PC-9 (cell line): ENCODE measurements at regions not wholly inside any gene's neighbourhood (a gene's known extent, or its start where the extent isn't known, plus 50 kb on each side); places are given as distances from the start of the nearest gene placed in this dataset.

Experiments used
- BruUV-seq: library from RNA; stranded (reverse); fragments of 400-500 nt; replicated peaks from 2 replicates; lab custom pipeline; 2021; lab: Mats Ljungman, UMichigan
- CTCF ChIA-PET: fragments of 300-600 bp; sonication (Branson Sonifier 250); formaldehyde crosslinking; loops from one replicate; lab custom pipeline; 2022; ENCODE audit warnings: antibody characterized with exemption; lab: Charles Lee
- POLR2A ChIA-PET: fragments of 300-600 bp; sonication (Branson Sonifier 250); formaldehyde crosslinking; loops from one replicate; lab custom pipeline; 2022; ENCODE audit warnings: antibody characterized with exemption; ENCODE audit not compliant: unreplicated experiment; lab: Charles Lee
- DNase-seq, 2 experiments: peaks; one replicate each; pipeline versions ENCODE4 v3.0.0 to v3.0.0-alpha.2; 2015 to 2022; ENCODE audit warnings: mixed read lengths in 1 of 2
- H2AFZ ChIP-seq: fragments of 200-600 bp; sonication (generic); 2 replicates; pipeline ENCODE4 v1.8.1; 2017; ENCODE audit warnings: antibody characterized with exemption
- H3F3A ChIP-seq: fragments of 200-600 bp; sonication (generic); 2 replicates; pipeline ENCODE4 v1.8.1; 2017; ENCODE audit warnings: antibody characterized with exemption, mild to moderate bottlenecking, low read depth; ENCODE audit not compliant: insufficient read depth
- H3K27ac ChIP-seq: fragments of 200-600 bp; sonication (generic); 2 replicates; pipeline ENCODE4 v1.6.1; 2016; ENCODE audit warnings: mixed run types
- H3K27me3 ChIP-seq: fragments of 200-600 bp; sonication (generic); 2 replicates; pipeline ENCODE4 v1.6.1; 2016; ENCODE audit warnings: low read depth, mixed run types; ENCODE audit not compliant: insufficient read depth
- H3K36me3 ChIP-seq: fragments of 200-600 bp; sonication (generic); 2 replicates; pipeline ENCODE4 v1.6.1; 2016; ENCODE audit warnings: low read depth, mixed run types
- H3K4me1 ChIP-seq: fragments of 200-600 bp; sonication (generic); replicated peaks from 2 replicates; pipeline ENCODE4 v1.6.1; 2016; ENCODE audit warnings: mixed run types; ENCODE audit not compliant: insufficient read depth
- H3K4me2 ChIP-seq: fragments of 200-600 bp; sonication (generic); 2 replicates; pipeline ENCODE4 v1.6.1; 2017; ENCODE audit warnings: mixed run types
- H3K4me3 ChIP-seq: fragments of 200-600 bp; sonication (generic); 2 replicates; pipeline ENCODE4 v1.6.1; 2016; ENCODE audit warnings: mixed run types
- H3K79me2 ChIP-seq: fragments of 200-600 bp; sonication (generic); 2 replicates; pipeline ENCODE4 v1.6.1; 2017; ENCODE audit warnings: low read depth, mixed run types
- H3K9me2 ChIP-seq: fragments of 200-600 bp; sonication (generic); 2 replicates; pipeline ENCODE4 v1.8.1; 2017; ENCODE audit warnings: mild to moderate bottlenecking; ENCODE audit not compliant: insufficient read depth
- H3K9me3 ChIP-seq: fragments of 200-600 bp; sonication (generic); 2 replicates; pipeline ENCODE4 v1.8.1; 2016; ENCODE audit warnings: low read depth; ENCODE audit not compliant: insufficient read depth
- H4K20me1 ChIP-seq: fragments of 200-600 bp; sonication (generic); 2 replicates; pipeline ENCODE4 v1.8.1; 2017; ENCODE audit not compliant: insufficient read depth
- CTCF ChIP-seq: fragments of 200-600 bp; sonication (generic); conservative IDR thresholded peaks from 2 replicates; pipeline ENCODE4 v1.6.1; 2017; ENCODE audit warnings: mixed run types, antibody characterized with exemption, mild to moderate bottlenecking, moderate library complexity
- EZH2 ChIP-seq: fragments of 200-600 bp; sonication (generic); IDR thresholded peaks from 2 replicates; pipeline ENCODE4 v1.8.0; 2017; ENCODE audit warnings: antibody characterized with exemption, low read depth
- intact Hi-C: fragments of 100-400 bp; cut with micrococcal nuclease; formaldehyde crosslinking; loops from one replicate; pipeline ENCODE4 v1.10.0; 2022; ENCODE audit not compliant: unreplicated experiment

- TF ChIP-seq CTCF (no peak), EZH2 (no peak)
- H3K27me3 ChIP-seq = no peaks in the 10 kb centered on the region
- H3F3A ChIP-seq = no peaks in the 10 kb centered on the region
- no peak overlapping the region for H2AFZ ChIP-seq
- no peak overlapping the region for H3K4me3 ChIP-seq
- no peaks in the 10 kb centered on the region for H4K20me1 ChIP-seq
- no peaks in the 10 kb centered on the region for H3K36me3 ChIP-seq
- no peak overlapping the region for H3K27ac ChIP-seq
- H3K79me2 ChIP-seq = no peaks in the 10 kb centered on the region
- no peaks in the 10 kb centered on the region for H3K4me1 ChIP-seq
- H3K9me3 ChIP-seq = no peaks in the 10 kb centered on the region
- CTCF ChIA-PET = interaction anchor here (0.6 kb wide), 1 partner anchor 189 kb away, joined by 4 read pairs; no protein-coding TSS in a partner anchor
- intact Hi-C loops = no loop called here
- H3K9me2 ChIP-seq = no peaks in the 10 kb centered on the region
- no TSS peak for BruUV-seq
- no peak overlapping the region for H3K4me2 ChIP-seq
- POLR2A ChIA-PET = no interaction called here
- no peak for DNase-seq
These were observed 184.7 kb upstream of the PRICKLE1 start for GRCh38 chr12:42774238-42774637.

- H3K9me3 ChIP-seq = no peaks in the 10 kb centered on the region
- H3K27me3 ChIP-seq = no peaks in the 10 kb centered on the region
- no peak overlapping the region for H3K27ac ChIP-seq
- no peaks in the 10 kb centered on the region for H3K36me3 ChIP-seq
- H3K4me2 ChIP-seq = no peak overlapping the region
- H3K79me2 ChIP-seq = no peaks in the 10 kb centered on the region
- intact Hi-C loops = no loop called here
- no peaks in the 10 kb centered on the region for H3K4me1 ChIP-seq
- CTCF ChIA-PET = no interaction called here
- H2AFZ ChIP-seq = no peak overlapping the region
- no TSS peak for BruUV-seq
- H3K4me3 ChIP-seq = no peak overlapping the region
- TF ChIP-seq EZH2 (no peak), CTCF (no peak)
- no peaks in the 10 kb centered on the region for H3K9me2 ChIP-seq
- H3F3A ChIP-seq = no peaks in the 10 kb centered on the region
- no peaks in the 10 kb centered on the region for H4K20me1 ChIP-seq
- no peak for DNase-seq
- POLR2A ChIA-PET = no interaction called here
These were observed 180.7 kb upstream of the PRICKLE1 start for GRCh38 chr12:42770261-42770660.

GRCh38 chr12:42769455-42769854 lies 179.9 kb upstream of the PRICKLE1 start:
- TF ChIP-seq EZH2 (no peak), CTCF (no peak)
- Histone ChIP-seq H4K20me1 (no peaks in the 10 kb centered on the region), H3K4me1 (no peaks in the 10 kb centered on the region), H3K9me3 (no peaks in the 10 kb centered on the region), H3K9me2 (no peaks in the 10 kb centered on the region), H3K4me2 (no peak overlapping the region), H3F3A (no peaks in the 10 kb centered on the region), H3K36me3 (no peaks in the 10 kb centered on the region), H3K79me2 (no peaks in the 10 kb centered on the region), H3K4me3 (no peak overlapping the region), H3K27ac (no peak overlapping the region), H2AFZ (no peak overlapping the region), H3K27me3 (no peaks in the 10 kb centered on the region)
- BruUV-seq = no TSS peak
- ChIA-PET POLR2A (interaction anchor here (0.6 kb wide), 1 partner anchor 441 kb away, joined by 9 read pairs; no protein-coding TSS in a partner anchor), CTCF (no interaction called here)
- DNase-seq = no peak
- intact Hi-C loops = no loop called here
